ENCODE measurements at regions not wholly inside any gene's neighbourhood (a gene's known extent, or its start where the extent isn't known, plus 50 kb on each side); places are given as distances from the start of the nearest gene placed in this dataset.

- Histone ChIP-seq H4K20me1 (ENCODE audit: insufficient read depth, low read length) (no peaks in the 10 kb centered on the region), H3K4me2 (ENCODE audit: low read depth, low read length) (no peak overlapping the region), H3K9me3 (ENCODE audit: low read length) (no peaks in the 10 kb centered on the region), H3K27me3 (ENCODE audit: control insufficient read depth in 1 of 2, insufficient read depth in 2 of 2, low read length in 2 of 2) (peaks cover 0 to 39% of the 10 kb centered on the region in 2 experiments; a peak in 3 of 5 replicates), H3K4me3 (replicated peaks in 1 of 3; ENCODE audit: insufficient read depth in 1 of 3, low read depth in 2 of 3, low read length in 3 of 3) (no peak overlapping the region), H3K27ac (ENCODE audit: extremely low read length, insufficient read depth, low read length) (no peak overlapping the region), H3K79me2 (ENCODE audit: insufficient read depth, low read length) (no peaks in the 10 kb centered on the region), H3K36me3 (replicated peaks in 1 of 2; ENCODE audit: control insufficient read depth in 1 of 2, insufficient read depth in 2 of 2, low read length in 2 of 2) (no peaks in the 10 kb centered on the region), H3K9ac (ENCODE audit: insufficient read depth, low read depth, low read length) (no peak overlapping the region), H2AFZ (ENCODE audit: low read length) (no peak overlapping the region), H3K4me1 (ENCODE audit: insufficient read depth, low read length) (no peaks in the 10 kb centered on the region)
- intact Hi-C loops (cut with micrococcal nuclease; ENCODE audit: unreplicated experiment) (no loop called here), in situ Hi-C loops (cut with HindIII; ENCODE audit: extremely low pct_ligation_motif_present, low pct_unique_long_range_greater_than_20kb) (no loop called here)
- BruUV-seq (replicated peaks) = no TSS peak
- no peak for ATAC-seq
- ChIA-PET CTCF (ENCODE audit: low intra/inter-chr PET ratio, low total read pairs) (no interaction called here), POLR2A (no interaction called here)
- 66% methylated on average over 5 of the region's 8 CpGs for WGBS (ENCODE audit: low lambda C conversion rate)
- TF ChIP-seq KDM2A (CRISPR knock-in tag; IDR thresholded peaks at IDR 0.05; ENCODE audit: borderline replicate concordance, low read depth) (no peak), TCF7L2 (IDR thresholded peaks at IDR 0.05; ENCODE audit: low read depth, low read length) (no peak), ZNF431 (CRISPR knock-in tag; IDR thresholded peaks at IDR 0.05; ENCODE audit: borderline replicate concordance, low read depth) (no peak), NCOR1 (IDR thresholded peaks at IDR 0.05; ENCODE audit: borderline replicate concordance, low read length) (no peak), MIXL1 (CRISPR knock-in tag; IDR thresholded peaks at IDR 0.05) (no peak), SRSF1 (optimal IDR thresholded peaks at IDR 0.05; ENCODE audit: low read depth, low read length) (no peak), NCOA1 (CRISPR knock-in tag; IDR thresholded peaks at IDR 0.05) (no peak), KAT8 (CRISPR knock-in tag; IDR thresholded peaks at IDR 0.05) (no peak), BRF2 (CRISPR knock-in tag; IDR thresholded peaks at IDR 0.05) (no peak), ZNF766 (CRISPR knock-in tag; IDR thresholded peaks at IDR 0.05; ENCODE audit: borderline replicate concordance) (no peak), MEIS1 (CRISPR knock-in tag; IDR thresholded peaks at IDR 0.05; ENCODE audit: borderline replicate concordance) (no peak), ZNF672 (CRISPR knock-in tag; IDR thresholded peaks at IDR 0.05) (no peak), THYN1 (CRISPR knock-in tag; IDR thresholded peaks at IDR 0.05; ENCODE audit: borderline replicate concordance, low read depth) (no peak), MTF2 (CRISPR knock-in tag; IDR thresholded peaks at IDR 0.05; ENCODE audit: borderline replicate concordance) (no peak), SATB2 (CRISPR knock-in tag; IDR thresholded peaks at IDR 0.05) (no peak), ZBTB3 (CRISPR knock-in tag; IDR thresholded peaks at IDR 0.05; ENCODE audit: borderline replicate concordance, low read depth) (no peak), TCF7 (IDR thresholded peaks at IDR 0.05; ENCODE audit: low read depth) (no peak), ETV5 (CRISPR knock-in tag; IDR thresholded peaks at IDR 0.05; ENCODE audit: borderline replicate concordance) (no peak)
- no peak for DNase-seq (ENCODE audit: low spot score)
- no peak for FAIRE-seq
Measured at GRCh38 chr7:156049366-156049765, 237.1 kb upstream of the SHH start.

Measured in HepG2 (cell line).